A673 (cell line): ENCODE measurements at regions not wholly inside any gene's neighbourhood (a gene's known extent, or its start where the extent isn't known, plus 50 kb on each side); places are given as distances from the start of the nearest gene placed in this dataset.

ENCODE experiments used
- EZH2 ChIP-seq: fragments of 200-600 bp; sonication (generic); IDR thresholded peaks from 2 replicates; pipeline ENCODE4 v1.6.1; 2017; ENCODE audit warnings: borderline replicate concordance, low read depth, mild to moderate bottlenecking, mixed read lengths, antibody characterized with exemption, low read length; ENCODE audit not compliant: poor library complexity, severe bottlenecking
- TF ChIP-seq, protein P1 (sequence below): fragments of 300-800, 200-600 bp; sonication (generic); conservative IDR thresholded peaks from 2 replicates; pipeline ENCODE4 v1.5.1; 2017; ENCODE audit warnings: low read depth, mild to moderate bottlenecking, antibody characterized with exemption, low read length, moderate library complexity, mixed read lengths

GRCh38 chr21:18673789-18674188, 270.2 kb upstream of the TMPRSS15 start:
- TF ChIP-seq, protein P1, sequence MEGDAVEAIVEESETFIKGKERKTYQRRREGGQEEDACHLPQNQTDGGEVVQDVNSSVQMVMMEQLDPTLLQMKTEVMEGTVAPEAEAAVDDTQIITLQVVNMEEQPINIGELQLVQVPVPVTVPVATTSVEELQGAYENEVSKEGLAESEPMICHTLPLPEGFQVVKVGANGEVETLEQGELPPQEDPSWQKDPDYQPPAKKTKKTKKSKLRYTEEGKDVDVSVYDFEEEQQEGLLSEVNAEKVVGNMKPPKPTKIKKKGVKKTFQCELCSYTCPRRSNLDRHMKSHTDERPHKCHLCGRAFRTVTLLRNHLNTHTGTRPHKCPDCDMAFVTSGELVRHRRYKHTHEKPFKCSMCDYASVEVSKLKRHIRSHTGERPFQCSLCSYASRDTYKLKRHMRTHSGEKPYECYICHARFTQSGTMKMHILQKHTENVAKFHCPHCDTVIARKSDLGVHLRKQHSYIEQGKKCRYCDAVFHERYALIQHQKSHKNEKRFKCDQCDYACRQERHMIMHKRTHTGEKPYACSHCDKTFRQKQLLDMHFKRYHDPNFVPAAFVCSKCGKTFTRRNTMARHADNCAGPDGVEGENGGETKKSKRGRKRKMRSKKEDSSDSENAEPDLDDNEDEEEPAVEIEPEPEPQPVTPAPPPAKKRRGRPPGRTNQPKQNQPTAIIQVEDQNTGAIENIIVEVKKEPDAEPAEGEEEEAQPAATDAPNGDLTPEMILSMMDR: no peak
- TF ChIP-seq EZH2: no peak
